Lung microvascular endothelial cell (primary cell): ENCODE measurements at regions not wholly inside any gene's neighbourhood (a gene's known extent, or its start where the extent isn't known, plus 50 kb on each side); places are given as distances from the start of the nearest gene placed in this dataset.

Experiments used
- DNase-seq, 2 donors: peaks; one replicate each; pipeline versions ENCODE4 v3.0.0 to v3.0.0-alpha.2; 2010; ENCODE audit warnings: low read depth in 2 of 2

- no peak for DNase-seq
Observed at GRCh38 chr9:20117986-20118385, 329.1 kb upstream of the SLC24A2 start.

- no peak for DNase-seq
Observed at GRCh38 chr9:20117482-20117881, 328.6 kb upstream of the SLC24A2 start.

GRCh38 chr9:20114974-20115373 lies 326.1 kb upstream of the SLC24A2 start:
- DNase-seq: no peak

- DNase-seq: no peak
Observed at GRCh38 chr9:20112205-20112783, 323.5 kb upstream of the SLC24A2 start.

- no peak for DNase-seq
Observed at GRCh38 chr9:20111173-20111843, 322.5 kb upstream of the SLC24A2 start.

- DNase-seq: no peak
Observed at GRCh38 chr9:20095430-20096092, 306.7 kb upstream of the SLC24A2 start.

- DNase-seq: no peak
Observed at GRCh38 chr9:20092561-20092960, 303.7 kb upstream of the SLC24A2 start.

- DNase-seq: no peak
Observed at GRCh38 chr9:20087481-20087880, 298.6 kb upstream of the SLC24A2 start.

GRCh38 chr9:20085842-20086241 lies 297.0 kb upstream of the SLC24A2 start:
- DNase-seq: no peak

GRCh38 chr9:20084125-20084524 lies 295.3 kb upstream of the SLC24A2 start:
- DNase-seq: no peak

- no peak for DNase-seq
Observed at GRCh38 chr9:20083390-20083789, 294.6 kb upstream of the SLC24A2 start.

GRCh38 chr9:20082831-20083230 lies 294.0 kb upstream of the SLC24A2 start:
- DNase-seq: no peak

GRCh38 chr9:20082406-20082805 lies 293.6 kb upstream of the SLC24A2 start:
- DNase-seq: no peak

GRCh38 chr9:20078246-20078645 lies 289.4 kb upstream of the SLC24A2 start:
- no peak for DNase-seq

- no peak for DNase-seq
Observed at GRCh38 chr9:20074291-20074690, 285.5 kb upstream of the SLC24A2 start.

- no peak for DNase-seq
Observed at GRCh38 chr9:20070336-20070735, 281.5 kb upstream of the SLC24A2 start.

- no peak for DNase-seq
Observed at GRCh38 chr9:20065796-20066700, 277.2 kb upstream of the SLC24A2 start.

- peak; percentile 9 to 53 for DNase-seq
Observed at GRCh38 chr9:20065046-20065445, 276.2 kb upstream of the SLC24A2 start.

- DNase-seq: no peak
Observed at GRCh38 chr9:20054734-20055133, 265.9 kb upstream of the SLC24A2 start.

GRCh38 chr9:20048985-20049384 lies 260.1 kb upstream of the SLC24A2 start:
- DNase-seq: no peak

- no peak for DNase-seq
Observed at GRCh38 chr9:20048437-20048836, 259.6 kb upstream of the SLC24A2 start.

GRCh38 chr9:20044686-20045085 lies 255.8 kb upstream of the SLC24A2 start:
- no peak for DNase-seq
